RCC 7860 (cell line): ENCODE measurements at regions not wholly inside any gene's neighbourhood (a gene's known extent, or its start where the extent isn't known, plus 50 kb on each side); places are given as distances from the start of the nearest gene placed in this dataset.

ENCODE experiments used
- DNase-seq: peaks from one replicate; pipeline ENCODE4 v3.0.0-alpha.2; 2015; ENCODE audit warnings: low spot score
- FAIRE-seq: peaks from 2 replicates; lab custom pipeline; 2012; peaks lifted over from hg19 to GRCh38; lab: Jason Lieb, UNC

- no peak for DNase-seq
- FAIRE-seq, result no peak
Measured at GRCh38 chr12:94057262-94058151, 90.9 kb upstream of the PLXNC1 start.

DNA sequence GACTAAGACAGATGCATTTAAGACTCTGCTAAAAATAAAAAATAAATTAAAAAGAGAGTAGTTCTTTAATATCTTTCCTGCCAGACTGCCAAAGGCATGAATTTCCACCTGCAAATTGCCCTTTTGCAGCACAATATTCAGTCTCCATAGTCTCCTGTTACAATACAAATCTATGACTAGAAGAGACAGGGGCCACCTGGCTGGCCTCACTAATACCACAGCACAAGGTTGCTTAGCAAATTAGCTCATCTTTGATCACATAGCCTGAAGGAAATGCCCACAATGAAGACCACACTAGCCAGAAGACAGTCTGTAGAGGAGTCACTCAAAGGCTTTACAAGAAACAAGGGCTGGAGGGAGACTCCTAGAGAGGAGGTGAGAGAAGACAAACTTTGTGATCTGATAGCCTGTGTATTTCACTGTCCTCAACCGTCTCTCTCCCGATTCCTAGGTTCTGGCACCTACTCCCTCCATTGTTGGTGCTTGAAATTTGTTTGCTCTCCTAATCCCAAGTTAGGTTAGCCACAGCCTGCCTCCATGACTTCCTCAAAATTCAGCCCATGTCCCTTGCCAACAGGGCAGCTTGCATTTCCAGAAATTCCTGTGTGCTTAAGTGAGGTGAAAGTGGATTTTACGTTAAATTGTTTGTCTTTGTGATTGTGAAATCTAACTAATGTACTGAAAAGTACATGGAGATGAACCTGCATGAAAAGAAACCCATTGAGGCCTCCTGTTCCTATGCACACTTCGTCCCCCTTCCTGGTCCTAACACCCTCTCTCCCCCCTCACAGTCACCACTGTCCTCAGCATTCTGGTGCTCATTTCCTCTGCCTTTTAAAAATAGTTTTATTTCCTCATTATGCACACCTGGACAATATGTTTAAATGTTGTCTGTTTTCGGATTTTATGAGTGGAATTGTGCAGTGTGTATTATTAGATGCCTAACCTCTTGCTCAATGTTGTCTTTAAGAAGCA lies 88.7 kb upstream of the PLXNC1 start:
- DNase-seq (no peak), FAIRE-seq (no peak)

- no peak for FAIRE-seq
- no peak for DNase-seq
Measured at GRCh38 chr12:94062194-94062593, 86.2 kb upstream of the PLXNC1 start.

GRCh38 chr12:94062796-94063635 lies 85.4 kb upstream of the PLXNC1 start:
- no peak for FAIRE-seq
- no peak for DNase-seq

GRCh38 chr12:94070520-94070919 lies 77.9 kb upstream of the PLXNC1 start:
- DNase-seq, result no peak
- no peak for FAIRE-seq

- DNase-seq, result no peak
- FAIRE-seq, result no peak
Measured at GRCh38 chr12:94071258-94071657, 77.1 kb upstream of the PLXNC1 start.

DNA sequence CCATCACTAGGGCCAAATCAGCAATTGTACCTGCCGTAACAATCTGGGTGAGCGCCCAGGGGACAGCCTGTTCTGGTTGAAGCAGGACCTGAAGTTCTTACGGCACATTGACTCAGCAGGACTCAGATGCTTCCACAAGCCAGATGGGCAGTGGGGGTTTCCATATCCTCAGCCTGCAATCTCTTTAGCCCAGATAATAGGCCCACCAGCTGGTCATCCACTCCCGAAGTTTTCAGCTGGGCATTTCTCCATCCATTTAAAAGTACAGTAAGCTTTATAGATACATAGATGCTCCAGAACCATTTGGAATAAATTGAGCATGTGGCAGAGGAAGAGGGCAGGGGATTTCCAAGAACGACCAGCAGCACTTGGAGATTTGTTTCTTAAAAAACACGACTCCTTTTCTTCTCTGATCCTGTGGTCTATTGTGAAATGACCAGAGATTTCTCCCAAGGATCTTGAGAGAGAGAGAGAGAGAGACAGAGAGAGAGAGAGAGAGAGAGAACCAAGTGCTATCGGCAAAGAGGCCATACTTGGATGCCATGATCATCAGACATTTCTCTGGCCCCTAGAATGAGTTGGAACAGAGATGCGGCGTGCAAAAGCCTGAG lies 74.8 kb upstream of the PLXNC1 start:
- DNase-seq, result no peak
- no peak for FAIRE-seq

GRCh38 chr12:94074216-94074979 lies 74.0 kb upstream of the PLXNC1 start:
- DNase-seq (no peak), FAIRE-seq (no peak)

DNA sequence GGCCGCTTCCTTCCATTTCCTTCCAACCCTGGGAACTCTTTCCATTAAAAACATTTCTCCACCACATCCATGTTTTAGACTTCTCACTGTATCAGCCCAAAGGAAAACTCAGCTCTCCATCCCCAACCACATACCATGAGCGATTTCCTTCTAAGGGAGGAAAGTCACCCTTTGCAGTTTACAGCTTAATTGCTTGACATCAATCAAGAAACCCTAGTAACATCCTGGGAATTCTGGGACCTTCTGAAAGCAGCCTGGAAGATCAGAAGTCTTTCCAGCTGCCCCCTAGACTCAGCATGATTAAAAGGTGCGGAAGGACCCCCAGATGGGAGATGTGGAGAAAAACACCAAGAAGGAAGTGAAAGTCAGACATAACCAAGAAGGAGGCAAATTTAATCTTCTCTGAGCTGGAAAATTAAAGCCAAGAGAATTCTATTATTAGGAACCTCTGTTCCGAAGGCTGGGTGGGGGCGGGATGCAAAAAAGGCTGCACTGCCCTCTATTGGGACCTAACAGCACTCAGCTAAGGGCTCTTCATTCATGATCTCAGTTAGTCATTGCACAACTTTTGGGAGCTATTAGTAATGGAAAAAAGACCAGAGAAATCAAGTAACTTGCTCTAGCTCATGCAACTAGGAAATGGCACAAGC lies 73.3 kb upstream of the PLXNC1 start:
- no peak for FAIRE-seq
- no peak for DNase-seq

GRCh38 chr12:94077209-94077608 lies 71.2 kb upstream of the PLXNC1 start:
- DNase-seq (no peak), FAIRE-seq (no peak)

DNA sequence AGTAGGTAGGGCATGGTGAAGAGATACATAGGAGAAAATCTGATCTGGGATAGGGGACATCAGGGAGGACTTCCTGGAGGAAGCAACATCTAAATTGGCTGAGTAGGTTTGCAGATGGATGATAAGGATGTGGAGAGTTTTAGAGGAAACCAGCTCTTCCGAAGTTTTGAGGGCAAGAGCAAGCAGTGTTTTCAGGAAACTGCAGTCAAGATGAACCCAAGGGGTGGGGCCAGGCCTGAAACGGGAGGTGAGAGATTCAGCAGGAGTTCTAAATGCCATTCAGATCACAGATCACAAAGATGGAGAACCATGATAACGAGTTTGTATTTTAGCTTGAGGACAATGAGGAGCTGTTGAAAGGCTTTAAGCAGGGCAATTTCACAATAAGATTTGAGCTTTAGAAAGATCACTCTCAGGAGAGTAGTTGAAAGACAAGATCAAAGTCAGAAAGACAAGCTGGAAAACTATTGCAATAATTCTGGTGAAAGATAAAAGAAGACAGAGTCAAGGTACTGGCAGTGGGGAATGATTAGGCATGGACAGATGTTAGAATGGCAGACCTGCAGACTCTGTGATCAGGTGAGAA lies 70.1 kb upstream of the PLXNC1 start:
- no peak for DNase-seq
- FAIRE-seq, result no peak

DNA sequence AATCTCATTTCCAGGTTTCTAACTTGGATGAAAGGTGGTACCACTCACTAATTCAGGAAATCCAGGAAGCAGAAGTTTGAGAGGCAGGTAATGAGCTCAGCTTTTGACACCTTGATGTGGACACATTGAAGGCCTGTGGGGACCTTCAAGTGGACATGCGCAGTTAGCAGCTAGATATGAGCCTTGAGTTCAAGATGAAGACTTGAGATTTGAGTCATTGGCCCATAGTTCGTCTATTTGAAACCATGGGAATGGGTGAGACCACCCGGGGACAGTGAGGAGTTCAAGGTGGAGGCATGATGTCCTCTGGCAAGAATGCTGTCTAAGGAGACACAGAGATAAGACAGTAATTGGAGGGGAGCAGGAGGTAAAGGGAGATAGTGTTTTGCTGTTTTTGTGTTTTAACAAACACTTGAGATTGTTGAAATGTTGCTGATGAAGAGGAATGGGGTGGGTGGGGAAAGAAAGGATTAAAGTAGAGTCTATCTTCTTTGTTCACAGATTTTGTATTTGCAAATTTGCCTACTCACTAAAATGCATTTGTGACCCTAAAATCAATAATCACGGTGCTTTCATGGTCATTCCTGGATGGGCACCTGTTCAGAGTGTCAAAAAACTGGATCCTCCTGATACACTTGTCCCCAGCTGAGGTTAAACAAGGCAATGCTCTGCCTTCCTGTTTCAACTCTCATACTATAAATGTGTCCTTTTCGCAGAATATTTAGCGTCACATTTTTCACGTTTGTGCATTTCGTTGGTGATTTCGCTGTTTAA lies 69.5 kb upstream of the PLXNC1 start:
- DNase-seq (no peak), FAIRE-seq (no peak)

DNA sequence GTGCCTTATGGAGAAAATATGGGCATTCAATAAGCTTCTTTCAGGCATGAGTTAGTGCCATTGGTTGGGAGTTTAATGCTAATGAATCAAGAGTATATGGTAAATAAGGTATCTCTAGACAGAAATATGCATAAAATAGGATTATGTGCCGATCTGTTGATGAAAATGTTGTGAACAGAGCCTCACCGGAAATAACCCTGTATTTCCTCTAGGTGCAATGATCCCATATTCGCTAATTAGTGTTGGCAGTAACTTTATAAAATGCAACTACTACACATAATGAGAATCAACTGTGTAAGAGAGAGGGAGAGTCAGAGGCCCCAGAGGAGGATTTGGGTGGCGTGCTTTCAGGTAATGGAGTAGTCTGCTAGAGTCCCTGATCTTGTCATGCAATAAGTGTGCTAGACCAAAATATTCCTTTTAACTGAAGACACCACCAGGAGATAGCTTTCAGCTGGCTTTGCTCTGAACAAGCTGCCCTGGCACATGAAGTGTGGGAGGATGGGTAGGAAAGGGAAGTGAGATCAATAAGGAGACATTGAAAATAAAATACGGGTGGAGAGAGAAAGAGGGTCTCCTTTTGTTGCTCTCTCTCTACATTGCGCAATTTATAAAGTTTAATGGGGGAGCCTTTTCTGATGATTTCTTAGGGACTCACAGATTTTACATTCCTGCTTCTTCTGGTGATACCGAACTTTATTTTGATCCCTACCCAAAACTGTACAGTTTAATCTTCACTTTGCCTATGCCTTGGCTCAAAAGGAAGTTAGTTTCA lies 68.6 kb upstream of the PLXNC1 start:
- FAIRE-seq, result no peak
- DNase-seq, result no peak

- DNase-seq (no peak), FAIRE-seq (no peak)
Measured at GRCh38 chr12:94080341-94081009, 67.9 kb upstream of the PLXNC1 start.

GRCh38 chr12:94082690-94083089 lies 65.7 kb upstream of the PLXNC1 start:
- FAIRE-seq, result no peak
- no peak for DNase-seq

GRCh38 chr12:94089891-94090290 lies 58.5 kb upstream of the PLXNC1 start:
- DNase-seq (no peak), FAIRE-seq (no peak)

GRCh38 chr12:94091624-94092023 lies 56.8 kb upstream of the PLXNC1 start:
- FAIRE-seq (no peak), DNase-seq (no peak)
